Lung microvascular endothelial cell (primary cell): ENCODE measurements at regions not wholly inside any gene's neighbourhood (a gene's known extent, or its start where the extent isn't known, plus 50 kb on each side); places are given as distances from the start of the nearest gene placed in this dataset.
"Not testable (repeated sequence)": the region's sequence is repeated elsewhere in the genome, so short reads cannot be mapped to it uniquely, and the experiment has no call there.

ENCODE experiments used
- DNase-seq, 2 donors: peaks; one replicate each; pipeline versions ENCODE4 v3.0.0 to v3.0.0-alpha.2; 2010; ENCODE audit warnings: low read depth in 2 of 2

GRCh38 chr21:16216288-16216962, 486.6 kb downstream of the USP25 start:
- DNase-seq = no peak

GRCh38 chr21:16218682-16219343, 489.0 kb downstream of the USP25 start:
- no peak for DNase-seq

GRCh38 chr21:16224756-16225155, 495.0 kb downstream of the USP25 start:
- DNase-seq = not testable (repeated sequence)

GRCh38 chr21:16239659-16240265, 510.0 kb downstream of the USP25 start:
- DNase-seq = no peak

- DNase-seq = peak; percentile 24 to 46
Observed at GRCh38 chr21:16241016-16241415, 511.2 kb downstream of the USP25 start.

- peak; percentile 4 to 92 for DNase-seq
Observed at GRCh38 chr21:16241479-16241963, 511.7 kb downstream of the USP25 start.

GRCh38 chr21:16243396-16243795, 513.6 kb downstream of the USP25 start:
- no peak for DNase-seq

GRCh38 chr21:16248705-16249104, 518.9 kb downstream of the USP25 start:
- DNase-seq = no peak

GRCh38 chr21:16250273-16250672, 520.5 kb downstream of the USP25 start:
- no peak for DNase-seq

GRCh38 chr21:16258844-16259611, 529.2 kb downstream of the USP25 start:
- no peak for DNase-seq

- DNase-seq = no peak
Observed at GRCh38 chr21:16262091-16262490, 532.3 kb downstream of the USP25 start.

GRCh38 chr21:16264319-16264718, 534.5 kb downstream of the USP25 start:
- peak in 1 of 2 donors; percentile 11 for DNase-seq

GRCh38 chr21:16269476-16269875, 539.7 kb downstream of the USP25 start:
- DNase-seq = no peak

GRCh38 chr21:16279731-16280581, 550.2 kb downstream of the USP25 start:
- peak in 1 of 2 donors; percentile 50 for DNase-seq

- peak in 1 of 2 donors; percentile 6 for DNase-seq
Observed at GRCh38 chr21:16280686-16281091, 550.9 kb downstream of the USP25 start.

GRCh38 chr21:16283516-16283915, 553.7 kb downstream of the USP25 start:
- DNase-seq = no peak

GRCh38 chr21:16285605-16286126, 555.9 kb downstream of the USP25 start:
- DNase-seq = no peak

GRCh38 chr21:16287046-16287445, 557.3 kb downstream of the USP25 start:
- DNase-seq = no peak

GRCh38 chr21:16291296-16291695, 561.5 kb downstream of the USP25 start:
- DNase-seq = no peak

GRCh38 chr21:16294128-16294527, 564.3 kb downstream of the USP25 start:
- DNase-seq = no peak

- peak in 1 of 2 donors; percentile 41 for DNase-seq
Observed at GRCh38 chr21:16302851-16303282, 573.1 kb downstream of the USP25 start.
